ENCODE measurements at regions not wholly inside any gene's neighbourhood (a gene's known extent, or its start where the extent isn't known, plus 50 kb on each side); places are given as distances from the start of the nearest gene placed in this dataset.
"Not testable (repeated sequence)": the region's sequence is repeated elsewhere in the genome, so short reads cannot be mapped to it uniquely, and the experiment has no call there.

- peak; percentile 4 for DNase-seq
Measured at GRCh38 chr6:141131616-141132015, 1001.1 kb upstream of the GJE1 start.

- no peak for DNase-seq
Measured at GRCh38 chr6:141123497-141123896, 1009.2 kb upstream of the GJE1 start.

- DNase-seq = peak; percentile 9
Measured at GRCh38 chr6:141123049-141123448, 1009.7 kb upstream of the GJE1 start.

GRCh38 chr6:141118991-141119390, 1013.7 kb upstream of the GJE1 start:
- no peak for DNase-seq

GRCh38 chr6:141117874-141118273, 1014.9 kb upstream of the GJE1 start:
- peak; percentile 87 for DNase-seq

- no peak for DNase-seq
Measured at GRCh38 chr6:141110481-141110880, 1022.2 kb upstream of the GJE1 start.

GRCh38 chr6:141107591-141108160, 1025.0 kb upstream of the GJE1 start:
- no peak for DNase-seq

GRCh38 chr6:141105481-141105880, 1027.2 kb upstream of the GJE1 start:
- DNase-seq = peak; percentile 62

GRCh38 chr6:141103246-141103645, 1029.5 kb upstream of the GJE1 start:
- peak; percentile 33 for DNase-seq

- DNase-seq = no peak
Measured at GRCh38 chr6:141097471-141097870, 1035.3 kb upstream of the GJE1 start.

GRCh38 chr6:141095308-141095707, 1037.4 kb upstream of the GJE1 start:
- DNase-seq = no peak

GRCh38 chr6:141088171-141088570, 1044.6 kb upstream of the GJE1 start:
- no peak for DNase-seq

GRCh38 chr6:141077355-141078333, 1055.1 kb upstream of the GJE1 start:
- DNase-seq = no peak

GRCh38 chr6:141057761-141058160, 1075.0 kb upstream of the GJE1 start:
- no peak for DNase-seq

GRCh38 chr6:141056945-141057625, 1075.6 kb upstream of the GJE1 start:
- no peak for DNase-seq

GRCh38 chr6:141050471-141050870, 1082.3 kb upstream of the GJE1 start:
- DNase-seq = no peak

- no peak for DNase-seq
Measured at GRCh38 chr6:141048451-141048850, 1084.3 kb upstream of the GJE1 start.

GRCh38 chr6:141046496-141046895, 1086.2 kb upstream of the GJE1 start:
- not testable (repeated sequence) for DNase-seq

- DNase-seq = no peak
Measured at GRCh38 chr6:141041596-141042087, 1091.1 kb upstream of the GJE1 start.

GRCh38 chr6:141035312-141036200, 1097.2 kb upstream of the GJE1 start:
- DNase-seq = no peak

GRCh38 chr6:141033101-141033500, 1099.6 kb upstream of the GJE1 start:
- no peak for DNase-seq

- DNase-seq = no peak
Measured at GRCh38 chr6:141029908-141030307, 1102.8 kb upstream of the GJE1 start.

All from NCI-H446 treated with DMSO at 0.1 percent for 48 hours (cell line).